Pancreas (tissue), 10 donors: ENCODE measurements at regions not wholly inside any gene's neighbourhood (a gene's known extent, or its start where the extent isn't known, plus 50 kb on each side); places are given as distances from the start of the nearest gene placed in this dataset.

ENCODE experiments used
- ATAC-seq, 4 donors: fragments of 200-7000 bp; cut with Tn5 transposase; one replicate each; pipeline versions ENCODE4 v1.8.0 to v1.9.1; 2020; ENCODE audit warnings: mild to moderate bottlenecking in 4 of 4, moderate library complexity in 4 of 4
- DNase-seq, 6 donors: peaks; one replicate each; pipeline ENCODE4 v3.0.0-alpha.2; 2020
- FAIRE-seq: peaks from 2 replicates; lab custom pipeline; 2012; peaks lifted over from hg19 to GRCh38; lab: Jason Lieb, UNC
- H3K27ac ChIP-seq, 4 donors: fragments of 200-600 bp; sonication (generic); 1 replicate in 3 of 4; 2 replicates in 1 of 4; pipeline versions ENCODE4 v1.5.0 to v1.8.0; 2020
- H3K27me3 ChIP-seq, 4 donors: fragments of 200-600 bp; one replicate each; pipeline ENCODE4 v1.8.0; 2021
- H3K36me3 ChIP-seq, 3 donors: fragments of 200-600 bp; sonication (generic) in 1 of 3; one replicate each; pipeline versions ENCODE4 v1.5.0 to v1.8.0; 2020 to 2021
- H3K4me1 ChIP-seq, 3 donors: fragments of 200-600 bp; one replicate each; pipeline ENCODE4 v1.8.0; 2021
- H3K4me3 ChIP-seq, 4 donors: fragments of 200-600 bp; sonication (generic) in 2 of 4; one replicate each; pipeline versions ENCODE4 v1.5.0 to v1.8.0; 2020 to 2021
- H3K9me3 ChIP-seq, 4 donors: fragments of 200-600 bp; one replicate each; pipeline ENCODE4 v1.8.0; 2021
- WGBS, 2 donors: extraction: QIAGEN DNeasy Blood & Tissue Kit; methylation state at CpG; one replicate each; pipeline ENCODE4 v1.1.7; 2013; 5-methylcytosine and 5-hydroxymethylcytosine counted together
- intact Hi-C, 3 donors: fragments of 100-400 bp; cut with DNase I; formaldehyde crosslinking; loops; one replicate each; pipeline versions ENCODE4 v1.11.1 to v1.14.2; 2022
- TF ChIP-seq, protein P1 (sequence below), 4 donors: fragments of 200-600 bp; sonication (generic) in 3 of 4; IDR thresholded peaks; one replicate each; pipeline versions ENCODE4 v1.5.0 to v1.8.0; 2021; ENCODE audit warnings: antibody characterized with exemption in 4 of 4
- donor health status: healthy with polysubstance abuse.
- donor health status: DM: no; HTN: no; CAD: no; lungs with moderate emphysema.
- donor health status: DM: no; HTN: no; CAD: no.
- donor health status: control.
- donor health status: control.
- donor health status: Bipolar disorder and iron deficiency.
- donor health status: DM: yes; HTN: yes; CAD: no.
- donor health status: DM: no; HTN: no; CAD: no.
- donor health status: DM: no; HTN: no; CAD: no.
- donor health status: DM: yes; HTN: yes; CAD: no.

DNA sequence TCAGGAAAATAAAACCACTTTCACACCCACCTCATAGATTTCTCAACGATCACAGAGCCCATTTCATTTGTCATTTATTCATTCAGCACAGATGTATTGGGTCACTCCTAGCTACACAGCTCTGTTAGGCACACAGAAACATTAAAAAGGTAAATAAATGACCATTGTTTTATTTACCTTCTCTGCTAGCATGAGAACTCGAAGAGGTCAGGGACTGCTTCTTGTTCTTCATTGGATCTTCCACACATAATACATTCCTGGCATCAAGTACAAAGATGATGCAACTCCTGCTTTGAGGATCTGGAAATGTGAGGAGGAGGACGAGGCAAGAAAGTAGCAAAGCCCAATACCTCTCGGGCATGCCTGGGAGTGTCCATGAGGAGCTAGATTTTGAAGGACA is 168.1 kb downstream of the RBM26 start:
- FAIRE-seq (no peak), ATAC-seq (no peak), DNase-seq (no peak)
- Histone ChIP-seq H3K27me3 (no peaks in the 10 kb centered on the region), H3K4me3 (no peak overlapping the region), H3K36me3 (no peaks in the 10 kb centered on the region), H3K27ac (no peak overlapping the region), H3K4me1 (no peaks in the 10 kb centered on the region), H3K9me3 (no peaks in the 10 kb centered on the region)
- intact Hi-C loops, result no loop called here
- WGBS, 2 donors, result 29 to 32% methylated on average over 4 of the region's 4 CpGs
- TF ChIP-seq, protein P1, sequence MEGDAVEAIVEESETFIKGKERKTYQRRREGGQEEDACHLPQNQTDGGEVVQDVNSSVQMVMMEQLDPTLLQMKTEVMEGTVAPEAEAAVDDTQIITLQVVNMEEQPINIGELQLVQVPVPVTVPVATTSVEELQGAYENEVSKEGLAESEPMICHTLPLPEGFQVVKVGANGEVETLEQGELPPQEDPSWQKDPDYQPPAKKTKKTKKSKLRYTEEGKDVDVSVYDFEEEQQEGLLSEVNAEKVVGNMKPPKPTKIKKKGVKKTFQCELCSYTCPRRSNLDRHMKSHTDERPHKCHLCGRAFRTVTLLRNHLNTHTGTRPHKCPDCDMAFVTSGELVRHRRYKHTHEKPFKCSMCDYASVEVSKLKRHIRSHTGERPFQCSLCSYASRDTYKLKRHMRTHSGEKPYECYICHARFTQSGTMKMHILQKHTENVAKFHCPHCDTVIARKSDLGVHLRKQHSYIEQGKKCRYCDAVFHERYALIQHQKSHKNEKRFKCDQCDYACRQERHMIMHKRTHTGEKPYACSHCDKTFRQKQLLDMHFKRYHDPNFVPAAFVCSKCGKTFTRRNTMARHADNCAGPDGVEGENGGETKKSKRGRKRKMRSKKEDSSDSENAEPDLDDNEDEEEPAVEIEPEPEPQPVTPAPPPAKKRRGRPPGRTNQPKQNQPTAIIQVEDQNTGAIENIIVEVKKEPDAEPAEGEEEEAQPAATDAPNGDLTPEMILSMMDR (IDR thresholded peaks at IDR 0.05), result no peak

DNA sequence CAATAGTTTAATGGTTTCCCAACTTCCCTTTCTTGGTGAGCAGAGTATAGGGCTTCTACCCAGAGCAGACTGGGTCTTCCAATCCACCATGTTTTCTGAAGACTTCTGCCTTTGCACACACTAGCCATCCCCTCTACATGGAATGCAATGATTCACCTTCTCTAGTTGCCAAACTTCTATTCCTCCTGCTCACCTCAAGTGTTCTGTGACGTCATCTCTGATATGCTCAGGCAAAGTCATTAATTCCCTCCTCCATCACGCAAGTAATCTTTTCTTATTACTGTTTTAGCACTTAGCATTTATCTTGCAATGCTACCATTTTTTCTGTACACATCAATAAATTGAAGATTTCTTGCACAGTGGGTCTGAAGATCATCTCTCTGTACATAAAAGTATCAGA is 174.2 kb downstream of the RBM26 start:
- Histone ChIP-seq H3K4me3 (no peak overlapping the region), H3K36me3 (no peaks in the 10 kb centered on the region), H3K27ac (no peak overlapping the region), H3K4me1 (no peaks in the 10 kb centered on the region), H3K9me3 (no peaks in the 10 kb centered on the region), H3K27me3 (no peaks in the 10 kb centered on the region)
- WGBS, 2 donors, result 47 to 61% methylated on average over 2 of the region's 2 CpGs
- DNase-seq, result no peak
- intact Hi-C loops, result no loop called here
- no peak for ATAC-seq
- TF ChIP-seq, protein P1 (IDR thresholded peaks at IDR 0.05), result no peak
- no peak for FAIRE-seq

DNA sequence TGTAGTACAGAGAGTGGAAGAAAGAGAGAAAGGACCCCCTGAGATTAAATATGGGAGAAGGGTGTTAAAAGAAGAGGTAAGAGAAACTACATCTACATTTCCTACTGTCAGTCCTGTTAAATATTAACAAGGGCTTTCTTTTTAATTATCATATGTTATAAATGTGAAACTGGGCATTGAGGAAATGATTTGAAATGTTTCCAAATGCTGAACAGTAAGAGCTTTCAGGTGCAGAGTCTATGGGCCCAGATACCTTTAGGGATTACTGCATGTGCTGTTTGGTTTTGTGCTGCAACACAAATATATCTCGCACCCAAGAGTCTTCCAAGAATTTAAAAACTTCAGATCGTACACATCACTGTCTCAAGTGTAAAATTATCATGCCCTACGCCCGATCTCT is 176.3 kb downstream of the RBM26 start:
- ATAC-seq (no peak), FAIRE-seq (no peak), DNase-seq (no peak)
- Histone ChIP-seq H3K27ac (no peak overlapping the region), H3K36me3 (no peaks in the 10 kb centered on the region), H3K4me1 (no peaks in the 10 kb centered on the region), H3K4me3 (no peak overlapping the region), H3K9me3 (no peaks in the 10 kb centered on the region), H3K27me3 (no peaks in the 10 kb centered on the region)
- TF ChIP-seq, protein P1 (IDR thresholded peaks at IDR 0.05), result no peak
- intact Hi-C loops, result no loop called here
- 44 to 52% methylated on average over 4 of the region's 4 CpGs for WGBS, 2 donors

DNA sequence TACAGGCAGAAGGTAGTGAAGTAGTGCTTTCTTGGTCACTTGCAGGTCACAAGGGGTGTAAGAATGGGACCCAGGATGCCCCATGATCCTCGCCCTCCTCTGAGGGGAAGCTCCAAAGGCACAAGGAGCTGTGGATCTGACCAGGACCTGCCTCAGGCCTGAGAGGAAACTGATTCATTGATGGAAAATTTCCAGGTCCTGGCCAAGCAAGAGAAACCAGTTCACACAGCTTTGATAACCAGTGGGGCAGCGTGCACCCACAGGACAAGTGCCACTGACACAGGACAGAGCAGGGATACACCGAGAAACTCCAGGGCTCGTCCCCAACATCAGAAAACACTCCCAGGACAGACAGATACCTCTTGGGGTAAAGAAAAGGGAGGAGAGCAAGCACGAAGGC is 177.1 kb downstream of the RBM26 start:
- Histone ChIP-seq H3K27me3 (no peaks in the 10 kb centered on the region), H3K27ac (no peak overlapping the region), H3K9me3 (no peaks in the 10 kb centered on the region), H3K4me1 (no peaks in the 10 kb centered on the region), H3K36me3 (no peaks in the 10 kb centered on the region), H3K4me3 (no peak overlapping the region)
- TF ChIP-seq, protein P1 (IDR thresholded peaks at IDR 0.05), result no peak
- no peak for DNase-seq
- intact Hi-C loops, result no loop called here
- WGBS, 2 donors, result 72 to 79% methylated on average over 5 of the region's 5 CpGs
- no peak for FAIRE-seq
- no peak for ATAC-seq

DNA sequence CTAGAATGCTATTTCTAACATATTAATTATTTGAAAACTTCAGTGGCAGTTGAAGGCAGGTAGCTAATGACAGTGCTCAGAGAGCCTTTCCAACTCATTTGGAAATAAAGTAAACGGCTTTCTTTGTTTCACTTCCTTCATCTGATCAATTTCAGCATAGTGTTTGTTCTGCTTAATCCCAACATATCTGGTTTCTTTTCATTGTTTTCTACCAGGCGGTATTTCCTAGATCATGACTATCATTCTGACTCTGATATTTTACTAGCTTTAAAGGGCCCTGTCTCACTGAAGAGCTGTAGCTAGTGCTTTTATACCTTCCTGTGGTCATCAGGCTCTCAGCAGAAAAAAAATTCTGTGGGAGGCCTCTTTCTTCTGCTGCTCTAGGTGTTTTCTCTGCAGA is 178.6 kb downstream of the RBM26 start:
- Histone ChIP-seq H3K27ac (no peak overlapping the region), H3K27me3 (no peaks in the 10 kb centered on the region), H3K36me3 (no peaks in the 10 kb centered on the region), H3K9me3 (no peaks in the 10 kb centered on the region), H3K4me3 (no peak overlapping the region), H3K4me1 (no peaks in the 10 kb centered on the region)
- FAIRE-seq (no peak), ATAC-seq (no peak), DNase-seq (no peak)
- intact Hi-C loops, result no loop called here
- WGBS, 2 donors, result 41 to 48% methylated on average over 2 of the region's 2 CpGs
- TF ChIP-seq, protein P1 (IDR thresholded peaks at IDR 0.05), result no peak
